Left lung (tissue), 4 donors: ENCODE measurements at regions not wholly inside any gene's neighbourhood (a gene's known extent, or its start where the extent isn't known, plus 50 kb on each side); places are given as distances from the start of the nearest gene placed in this dataset.

ENCODE experiments used
- ATAC-seq: fragments of 200-7000 bp; cut with Tn5 transposase; one replicate; pipeline ENCODE4 v1.9.1; 2020; ENCODE audit warnings: moderate library complexity
- DNase-seq, 4 donors: peaks; one replicate each; pipeline ENCODE4 v3.0.0-alpha.2; 2013 to 2020
- H3K27ac ChIP-seq, 2 donors: fragments of 200-600 bp; sonication (generic) in 1 of 2; one replicate each; pipeline versions ENCODE4 v1.5.0 to v1.8.0; 2020 to 2021
- H3K27me3 ChIP-seq, 2 donors: fragments of 200-600 bp; sonication (generic) in 1 of 2; one replicate each; pipeline versions ENCODE4 v1.5.0 to v1.8.0; 2020 to 2021
- H3K36me3 ChIP-seq, 2 donors: fragments of 200-600 bp; sonication (generic) in 1 of 2; one replicate each; pipeline versions ENCODE4 v1.5.0 to v1.8.0; 2020 to 2021
- H3K4me1 ChIP-seq, 2 donors: fragments of 200-600 bp; one replicate each; pipeline ENCODE4 v1.8.0; 2021
- H3K4me3 ChIP-seq, 2 donors: fragments of 200-600 bp; sonication (generic) in 1 of 2; one replicate each; pipeline versions ENCODE4 v1.5.0 to v1.8.0; 2020 to 2021; ENCODE audit warnings: mild to moderate bottlenecking in 1 of 2
- H3K9me3 ChIP-seq, 2 donors: fragments of 200-600 bp; sonication (generic) in 1 of 2; one replicate each; pipeline versions ENCODE4 v1.5.0 to v1.8.0; 2020 to 2021
- intact Hi-C, 2 donors: fragments of 100-400 bp; cut with DNase I; formaldehyde crosslinking; loops; one replicate each; pipeline versions ENCODE4 v1.11.2 to v1.14.2; 2022
- TF ChIP-seq, protein P1 (sequence below), 2 donors: fragments of 200-600 bp; sonication (generic) in 1 of 2; IDR thresholded peaks; one replicate each; pipeline versions ENCODE4 v1.5.0 to v1.8.0; 2021; ENCODE audit warnings: antibody characterized with exemption in 2 of 2
- donor health status: DM: no; HTN: yes; CAD: no.
- donor health status: DM: no; HTN: no; CAD: no.

GRCh38 chr18:76592981-76593381 lies 97.9 kb upstream of the ZNF516 start:
- DNase-seq (no peak), ATAC-seq (no peak)
- intact Hi-C loops = no loop called here
- H3K4me1 ChIP-seq = peaks cover 0 to 19% of the 10 kb centered on the region in 2 donors
- H3K4me3 ChIP-seq = no peak overlapping the region
- H3K9me3 ChIP-seq = no peaks in the 10 kb centered on the region
- no peak overlapping the region for H3K27ac ChIP-seq
- H3K36me3 ChIP-seq = no peaks in the 10 kb centered on the region
- peaks cover 0 to 5% of the 10 kb centered on the region in 2 donors for H3K27me3 ChIP-seq
- TF ChIP-seq, protein P1, sequence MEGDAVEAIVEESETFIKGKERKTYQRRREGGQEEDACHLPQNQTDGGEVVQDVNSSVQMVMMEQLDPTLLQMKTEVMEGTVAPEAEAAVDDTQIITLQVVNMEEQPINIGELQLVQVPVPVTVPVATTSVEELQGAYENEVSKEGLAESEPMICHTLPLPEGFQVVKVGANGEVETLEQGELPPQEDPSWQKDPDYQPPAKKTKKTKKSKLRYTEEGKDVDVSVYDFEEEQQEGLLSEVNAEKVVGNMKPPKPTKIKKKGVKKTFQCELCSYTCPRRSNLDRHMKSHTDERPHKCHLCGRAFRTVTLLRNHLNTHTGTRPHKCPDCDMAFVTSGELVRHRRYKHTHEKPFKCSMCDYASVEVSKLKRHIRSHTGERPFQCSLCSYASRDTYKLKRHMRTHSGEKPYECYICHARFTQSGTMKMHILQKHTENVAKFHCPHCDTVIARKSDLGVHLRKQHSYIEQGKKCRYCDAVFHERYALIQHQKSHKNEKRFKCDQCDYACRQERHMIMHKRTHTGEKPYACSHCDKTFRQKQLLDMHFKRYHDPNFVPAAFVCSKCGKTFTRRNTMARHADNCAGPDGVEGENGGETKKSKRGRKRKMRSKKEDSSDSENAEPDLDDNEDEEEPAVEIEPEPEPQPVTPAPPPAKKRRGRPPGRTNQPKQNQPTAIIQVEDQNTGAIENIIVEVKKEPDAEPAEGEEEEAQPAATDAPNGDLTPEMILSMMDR (IDR thresholded peaks at IDR 0.05) = no peak

- Histone ChIP-seq H3K9me3 (no peaks in the 10 kb centered on the region), H3K4me1 (peaks cover 0 to 19% of the 10 kb centered on the region in 2 donors), H3K36me3 (no peaks in the 10 kb centered on the region), H3K27ac (no peak overlapping the region), H3K27me3 (peaks cover 0 to 5% of the 10 kb centered on the region in 2 donors), H3K4me3 (no peak overlapping the region)
- no peak for ATAC-seq
- TF ChIP-seq, protein P1 (IDR thresholded peaks at IDR 0.05) = no peak
- DNase-seq = no peak
- intact Hi-C loops = no loop called here
Observed at GRCh38 chr18:76592096-76592495, 97.1 kb upstream of the ZNF516 start.

DNA sequence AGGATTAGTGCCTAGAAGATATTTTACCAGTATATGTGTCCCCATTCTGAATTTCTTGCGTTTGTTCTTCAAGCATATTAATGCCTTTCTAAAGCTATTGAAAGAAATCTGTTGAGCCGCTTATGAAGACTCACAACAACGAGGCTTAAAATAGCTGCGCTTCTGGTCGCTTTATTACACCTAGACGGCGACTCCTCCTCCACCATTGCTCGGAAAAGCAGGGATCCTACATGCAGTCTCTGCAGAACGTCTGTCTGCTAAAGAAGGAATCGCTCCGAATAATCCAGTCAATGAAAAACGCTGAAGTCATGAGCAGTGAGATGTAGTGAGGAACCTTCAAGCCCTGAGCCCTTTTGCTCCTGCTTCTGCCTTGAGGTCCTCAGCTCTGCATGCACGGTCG lies 94.8 kb upstream of the ZNF516 start:
- TF ChIP-seq, protein P1 (IDR thresholded peaks at IDR 0.05) = no peak
- Histone ChIP-seq H3K27me3 (peaks cover 0 to 5% of the 10 kb centered on the region in 2 donors), H3K4me1 (peaks cover 0 to 19% of the 10 kb centered on the region in 2 donors), H3K4me3 (no peak overlapping the region), H3K9me3 (no peaks in the 10 kb centered on the region), H3K36me3 (no peaks in the 10 kb centered on the region), H3K27ac (no peak overlapping the region)
- no peak for ATAC-seq
- DNase-seq = no peak
- intact Hi-C loops = no loop called here

- H3K27ac ChIP-seq = peak overlapping the region in 1 of 2 donors; percentile 13
- TF ChIP-seq, protein P1 (IDR thresholded peaks at IDR 0.05) = no peak
- intact Hi-C loops = no loop called here
- H3K36me3 ChIP-seq = no peaks in the 10 kb centered on the region
- H3K4me3 ChIP-seq = peak overlapping the region; percentile 20 to 24
- DNase-seq (no peak), ATAC-seq (peak; percentile 44)
- peaks cover 0 to 5% of the 10 kb centered on the region in 2 donors for H3K27me3 ChIP-seq
- H3K4me1 ChIP-seq = peaks cover 0 to 19% of the 10 kb centered on the region in 2 donors
- no peaks in the 10 kb centered on the region for H3K9me3 ChIP-seq
Observed at GRCh38 chr18:76589316-76589715, 94.3 kb upstream of the ZNF516 start.

DNA sequence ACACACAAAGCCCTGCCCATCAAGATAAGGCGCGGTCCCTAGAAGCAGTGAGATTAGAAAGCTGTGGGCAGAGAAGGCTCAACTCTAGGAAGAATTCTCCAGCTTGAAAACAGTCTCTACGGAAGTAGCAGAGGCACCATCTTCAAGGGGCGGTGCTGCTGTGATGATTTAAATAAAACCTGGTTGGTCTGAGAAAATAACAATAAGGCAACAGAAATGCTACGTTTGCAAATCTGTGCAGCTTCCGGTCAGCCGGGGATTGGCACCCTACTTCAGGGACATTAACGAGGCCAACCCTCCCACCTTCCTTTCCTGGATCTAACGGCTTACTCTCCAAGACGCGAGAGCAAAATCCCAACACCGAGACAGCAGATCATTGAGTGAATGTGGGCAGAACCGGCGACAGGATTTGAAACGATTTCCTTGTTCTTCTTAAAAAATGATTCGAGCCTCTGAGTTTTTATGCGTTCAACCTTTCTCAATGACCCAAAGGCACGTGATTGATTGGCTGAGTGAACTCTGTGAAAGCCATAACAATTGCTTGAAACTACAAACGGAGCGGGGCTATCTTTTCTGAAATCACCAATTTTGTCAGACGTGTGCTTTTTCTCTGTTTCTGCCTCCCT lies 93.7 kb upstream of the ZNF516 start:
- peak; percentile 73 for ATAC-seq
- Histone ChIP-seq H3K36me3 (no peaks in the 10 kb centered on the region), H3K27me3 (peaks cover 0 to 5% of the 10 kb centered on the region in 2 donors), H3K4me1 (peaks cover 0 to 13% of the 10 kb centered on the region in 2 donors), H3K27ac (peak overlapping the region in 1 of 2 donors; percentile 13), H3K4me3 (peak overlapping the region; percentile 20 to 24), H3K9me3 (no peaks in the 10 kb centered on the region)
- peak in 1 of 4 donors; percentile 52 for DNase-seq
- intact Hi-C loops = no loop called here
- TF ChIP-seq, protein P1 (IDR thresholded peaks at IDR 0.05) = no peak
